ENCODE measurements at regions not wholly inside any gene's neighbourhood (a gene's known extent, or its start where the extent isn't known, plus 50 kb on each side); places are given as distances from the start of the nearest gene placed in this dataset.

DNA sequence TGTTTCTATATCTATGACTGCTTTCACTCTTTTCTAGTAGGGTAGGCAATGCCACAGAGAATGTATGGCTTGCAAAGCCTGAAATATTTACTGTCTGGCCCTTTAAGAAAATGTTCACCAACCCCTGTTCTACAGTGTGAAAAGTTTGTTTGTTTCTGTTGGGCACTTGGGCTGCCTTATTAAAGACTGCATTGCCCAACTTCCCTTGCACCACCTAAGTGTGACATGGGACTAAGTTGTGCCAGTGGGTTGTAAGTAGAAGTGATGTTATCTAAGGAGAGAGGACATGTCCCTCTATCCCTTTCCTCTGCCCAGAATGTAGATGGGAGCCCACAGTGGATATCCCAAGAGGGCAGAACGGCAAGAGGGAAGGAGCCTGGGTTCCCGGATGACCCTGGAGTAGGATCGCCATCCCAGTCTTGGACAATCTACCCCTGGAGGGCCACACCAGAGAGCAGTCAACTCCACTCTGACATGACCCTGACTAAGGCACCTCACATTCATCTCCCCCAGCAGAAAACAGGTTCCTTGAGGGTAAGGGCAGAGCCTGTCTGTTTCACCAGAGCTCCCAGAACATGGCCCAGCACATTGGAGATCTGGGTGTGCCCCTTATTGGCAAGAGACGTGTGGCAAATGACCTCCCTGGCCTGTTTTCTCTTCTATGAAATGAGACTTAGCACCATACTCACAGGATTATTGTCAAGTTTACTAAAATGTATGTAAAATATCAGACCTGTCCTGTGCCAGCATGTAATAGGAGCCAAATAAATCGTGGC lies 138.8 kb downstream of the SMAD6 start:
- TF ChIP-seq POLR2A (IDR thresholded peaks at IDR 0.05) (peak in 1 of 4 donors; percentile 48), EP300 (IDR thresholded peaks at IDR 0.05) (peak in 1 of 4 donors; percentile 56)
- TF ChIP-seq, protein P1, sequence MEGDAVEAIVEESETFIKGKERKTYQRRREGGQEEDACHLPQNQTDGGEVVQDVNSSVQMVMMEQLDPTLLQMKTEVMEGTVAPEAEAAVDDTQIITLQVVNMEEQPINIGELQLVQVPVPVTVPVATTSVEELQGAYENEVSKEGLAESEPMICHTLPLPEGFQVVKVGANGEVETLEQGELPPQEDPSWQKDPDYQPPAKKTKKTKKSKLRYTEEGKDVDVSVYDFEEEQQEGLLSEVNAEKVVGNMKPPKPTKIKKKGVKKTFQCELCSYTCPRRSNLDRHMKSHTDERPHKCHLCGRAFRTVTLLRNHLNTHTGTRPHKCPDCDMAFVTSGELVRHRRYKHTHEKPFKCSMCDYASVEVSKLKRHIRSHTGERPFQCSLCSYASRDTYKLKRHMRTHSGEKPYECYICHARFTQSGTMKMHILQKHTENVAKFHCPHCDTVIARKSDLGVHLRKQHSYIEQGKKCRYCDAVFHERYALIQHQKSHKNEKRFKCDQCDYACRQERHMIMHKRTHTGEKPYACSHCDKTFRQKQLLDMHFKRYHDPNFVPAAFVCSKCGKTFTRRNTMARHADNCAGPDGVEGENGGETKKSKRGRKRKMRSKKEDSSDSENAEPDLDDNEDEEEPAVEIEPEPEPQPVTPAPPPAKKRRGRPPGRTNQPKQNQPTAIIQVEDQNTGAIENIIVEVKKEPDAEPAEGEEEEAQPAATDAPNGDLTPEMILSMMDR (IDR thresholded peaks at IDR 0.05): no peak

Data from upper lobe of left lung (tissue), 4 donors.